DOHH2 (cell line): ENCODE measurements at regions not wholly inside any gene's neighbourhood (a gene's known extent, or its start where the extent isn't known, plus 50 kb on each side); places are given as distances from the start of the nearest gene placed in this dataset.

Experiments
- EZH2phosphoT487 ChIP-seq: fragments of 200-600 bp; sonication (generic); IDR thresholded peaks from 2 replicates; pipeline ENCODE4 v1.6.1; 2017; ENCODE audit warnings: borderline replicate concordance, mild to moderate bottlenecking, antibody characterized with exemption, low read length, moderate library complexity, mixed read lengths
- TF ChIP-seq, protein P1 (sequence below): fragments of 200-600 bp; sonication (generic); IDR thresholded peaks from one replicate; pipeline ENCODE4 v1.5.1; 2014; ENCODE audit warnings: antibody characterized with exemption, mild to moderate bottlenecking, low read depth, low read length; ENCODE audit not compliant: poor library complexity, severe bottlenecking

GRCh38 chr1:234721476-234722269 is 111.7 kb upstream of the IRF2BP2 start:
- TF ChIP-seq, protein P1, sequence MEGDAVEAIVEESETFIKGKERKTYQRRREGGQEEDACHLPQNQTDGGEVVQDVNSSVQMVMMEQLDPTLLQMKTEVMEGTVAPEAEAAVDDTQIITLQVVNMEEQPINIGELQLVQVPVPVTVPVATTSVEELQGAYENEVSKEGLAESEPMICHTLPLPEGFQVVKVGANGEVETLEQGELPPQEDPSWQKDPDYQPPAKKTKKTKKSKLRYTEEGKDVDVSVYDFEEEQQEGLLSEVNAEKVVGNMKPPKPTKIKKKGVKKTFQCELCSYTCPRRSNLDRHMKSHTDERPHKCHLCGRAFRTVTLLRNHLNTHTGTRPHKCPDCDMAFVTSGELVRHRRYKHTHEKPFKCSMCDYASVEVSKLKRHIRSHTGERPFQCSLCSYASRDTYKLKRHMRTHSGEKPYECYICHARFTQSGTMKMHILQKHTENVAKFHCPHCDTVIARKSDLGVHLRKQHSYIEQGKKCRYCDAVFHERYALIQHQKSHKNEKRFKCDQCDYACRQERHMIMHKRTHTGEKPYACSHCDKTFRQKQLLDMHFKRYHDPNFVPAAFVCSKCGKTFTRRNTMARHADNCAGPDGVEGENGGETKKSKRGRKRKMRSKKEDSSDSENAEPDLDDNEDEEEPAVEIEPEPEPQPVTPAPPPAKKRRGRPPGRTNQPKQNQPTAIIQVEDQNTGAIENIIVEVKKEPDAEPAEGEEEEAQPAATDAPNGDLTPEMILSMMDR: no peak
- TF ChIP-seq EZH2phosphoT487: no peak
